ENCODE measurements at regions not wholly inside any gene's neighbourhood (a gene's known extent, or its start where the extent isn't known, plus 50 kb on each side); places are given as distances from the start of the nearest gene placed in this dataset.
A peak's percentile ranks its signal among the peaks of the same experiment; 100 is the strongest.
"Not testable (repeated sequence)": the region's sequence is repeated elsewhere in the genome, so short reads cannot be mapped to it uniquely, and the experiment has no call there.

GRCh38 chr6:118718903-118719302 is 67.5 kb upstream of the CEP85L start:
- no peak for DNase-seq

- DNase-seq: no peak
Measured at GRCh38 chr6:118718297-118718696, 66.9 kb upstream of the CEP85L start.

GRCh38 chr6:118717106-118717505 is 65.7 kb upstream of the CEP85L start:
- no peak for DNase-seq

- DNase-seq: not testable (repeated sequence)
Measured at GRCh38 chr6:118715907-118716306, 64.5 kb upstream of the CEP85L start.

- DNase-seq: no peak
Measured at GRCh38 chr6:118715376-118715775, 64.0 kb upstream of the CEP85L start.

- no peak for DNase-seq
Measured at GRCh38 chr6:118714756-118715155, 63.4 kb upstream of the CEP85L start.

GRCh38 chr6:118712969-118713368 is 61.6 kb upstream of the CEP85L start:
- DNase-seq: no peak

- DNase-seq: no peak
Measured at GRCh38 chr6:118710616-118711015, 59.2 kb upstream of the CEP85L start.

- DNase-seq: peak; percentile 79
Measured at GRCh38 chr6:118709859-118710350, 58.5 kb upstream of the CEP85L start.

- no peak for DNase-seq
Measured at GRCh38 chr6:118708744-118709143, 57.4 kb upstream of the CEP85L start.

GRCh38 chr6:118708055-118708454 is 56.7 kb upstream of the CEP85L start:
- no peak for DNase-seq

GRCh38 chr6:118706702-118707101 is 55.3 kb upstream of the CEP85L start:
- DNase-seq: no peak

- DNase-seq: peak; percentile 70
Measured at GRCh38 chr6:118705544-118706491, 54.4 kb upstream of the CEP85L start.

GRCh38 chr6:118704915-118705314 is 53.5 kb upstream of the CEP85L start:
- DNase-seq: no peak

- DNase-seq: not testable (repeated sequence)
Measured at GRCh38 chr6:118701260-118701659, 49.9 kb upstream of the CEP85L start.

Data from activated CD8-positive, alpha-beta memory T cell treated with anti-CD3 and anti-CD28 coated beads for 24 hours (primary cell).